HL-60 (cell line): ENCODE measurements at regions not wholly inside any gene's neighbourhood (a gene's known extent, or its start where the extent isn't known, plus 50 kb on each side); places are given as distances from the start of the nearest gene placed in this dataset.

Experiments
- CTCF ChIP-seq: IDR thresholded peaks from one replicate; pipeline ENCODE4 v1.5.1; 2011; ENCODE audit warnings: low read length, control low read depth, inconsistent platforms; ENCODE audit not compliant: insufficient read depth
- SPI1 ChIP-seq: IDR thresholded peaks from 2 replicates; pipeline ENCODE4 v1.6.1; 2012; ENCODE audit warnings: low read depth, mild to moderate bottlenecking, borderline replicate concordance

GRCh38 chr1:114222920-114223319 lies 69.3 kb upstream of the SYT6 start:
- no peak for TF ChIP-seq CTCF
- TF ChIP-seq SPI1, result no peak
